K562 (cell line): ENCODE measurements at regions not wholly inside any gene's neighbourhood (a gene's known extent, or its start where the extent isn't known, plus 50 kb on each side); places are given as distances from the start of the nearest gene placed in this dataset.

Source experiments
- ATAC-seq: fragments of 200-7000 bp; cut with Tn5 transposase; 3 replicates; pipeline ENCODE4 v1.9.1; 2020; ENCODE audit warnings: moderate library complexity
- BruUV-seq: library from RNA; stranded (reverse); fragments of 400-500 nt; replicated peaks from 2 replicates; lab custom pipeline; 2021; lab: Mats Ljungman, UMichigan
- CTCF ChIA-PET: fragments of 300-600 bp; formaldehyde crosslinking; extraction: SDS; loops from one replicate; lab custom pipeline; 2021; ENCODE audit warnings: low intra/inter-chr PET ratio; lab: Yijun Ruan, JAX
- POLR2A ChIA-PET: fragments of 300-600, 350-650 bp; sonication (Branson Sonifier 250); formaldehyde crosslinking; extraction: SDS; loops from one replicate; lab custom pipeline; 2021; ENCODE audit warnings: antibody characterized with exemption, inconsistent platforms; lab: Yijun Ruan, JAX
- DNase-seq, 4 experiments: peaks; one replicate each; pipeline versions ENCODE4 v3.0.0 to v3.0.0-alpha.2; 2011 to 2018; ENCODE audit warnings: low spot score in 3 of 4, mixed read lengths in 3 of 4; ENCODE audit errors: extremely low read depth in 1 of 4
- FAIRE-seq: peaks from 2 replicates; lab custom pipeline; 2011; peaks lifted over from hg19 to GRCh38; lab: Jason Lieb, UNC
- H2AFZ ChIP-seq: 2 replicates; pipeline ENCODE4 v1.6.0; 2011; ENCODE audit warnings: low read depth, low read length, control low read depth, inconsistent platforms
- H3K27ac ChIP-seq: fragments of 200-600 bp; 3 replicates; pipeline ENCODE4 v1.8.0; 2011; ENCODE audit warnings: low read depth, mild to moderate bottlenecking, control low read depth, inconsistent platforms, low read length, moderate library complexity, mixed read lengths; ENCODE audit errors: extremely low read depth
- H3K27me3 ChIP-seq, 2 experiments: fragments of 300-600 bp in 1 of 2; 2 replicates in 1 of 2; 3 replicates in 1 of 2; pipeline versions ENCODE4 v1.6.0 to v1.8.0; 2011; ENCODE audit warnings: inconsistent platforms in 2 of 2, low read length in 2 of 2, mild to moderate bottlenecking in 1 of 2, mixed read lengths in 1 of 2, moderate library complexity in 1 of 2; ENCODE audit not compliant: control insufficient read depth in 2 of 2, insufficient read depth in 2 of 2
- H3K36me3 ChIP-seq: fragments of 300-600 bp; 3 replicates; pipeline ENCODE4 v1.8.0; 2011; ENCODE audit warnings: mild to moderate bottlenecking, low read length, inconsistent platforms; ENCODE audit not compliant: control insufficient read depth, insufficient read depth
- H3K4me1 ChIP-seq, 2 experiments: fragments of 200-600 bp in 1 of 2; replicated peaks in 1 of 2; 2 replicates in 1 of 2; 3 replicates in 1 of 2; pipeline versions ENCODE4 v1.5.1 to v1.8.0; 2011; ENCODE audit warnings: inconsistent platforms in 2 of 2, low read length in 2 of 2, mild to moderate bottlenecking in 1 of 2, mixed read lengths in 1 of 2, moderate library complexity in 1 of 2; ENCODE audit not compliant: control insufficient read depth in 2 of 2, insufficient read depth in 2 of 2
- H3K4me2 ChIP-seq: 2 replicates; pipeline ENCODE4 v1.6.1; 2011; ENCODE audit warnings: low read length, control low read depth, inconsistent platforms, mixed read lengths; ENCODE audit not compliant: insufficient read depth
- H3K4me3 ChIP-seq: fragments of 200-600 bp; sonication (generic), shearing (Covaris generic); 2 replicates; pipeline ENCODE4 v1.5.1; 2016; ENCODE audit warnings: control low read depth, inconsistent platforms
- H3K79me2 ChIP-seq: fragments of 200-600 bp; 3 replicates; pipeline ENCODE4 v1.8.0; 2011; ENCODE audit warnings: low read length, inconsistent platforms; ENCODE audit not compliant: control insufficient read depth, insufficient read depth
- H3K9ac ChIP-seq, 2 experiments: 2 replicates each; pipeline versions ENCODE4 v1.6.0 to v1.6.1; 2011; ENCODE audit warnings: low read depth in 2 of 2, low read length in 2 of 2, control low read depth in 1 of 2, inconsistent platforms in 1 of 2, mild to moderate bottlenecking in 1 of 2, mixed read lengths in 1 of 2; ENCODE audit not compliant: insufficient read depth in 1 of 2
- H3K9me1 ChIP-seq: one replicate; pipeline ENCODE4 v1.6.0; 2011; ENCODE audit warnings: inconsistent platforms, mild to moderate bottlenecking, low read length, moderate library complexity; ENCODE audit not compliant: control insufficient read depth, insufficient read depth
- H3K9me3 ChIP-seq: replicated peaks from 2 replicates; pipeline ENCODE4 v1.5.1; 2011; ENCODE audit warnings: low read depth, low read length, inconsistent platforms; ENCODE audit not compliant: control insufficient read depth, insufficient read depth
- H4K20me1 ChIP-seq: replicated peaks from 2 replicates; pipeline ENCODE4 v1.6.1; 2011; ENCODE audit warnings: low read length, inconsistent platforms, mixed read lengths; ENCODE audit not compliant: control insufficient read depth, insufficient read depth
- BDP1 ChIP-seq: IDR thresholded peaks from 3 replicates; pipeline ENCODE4 v1.6.1; 2011; ENCODE audit not compliant: insufficient read length, insufficient read depth
- NEUROD1 ChIP-seq: fragments of 150-350 bp; IDR thresholded peaks from 2 replicates; pipeline ENCODE4 v1.6.1; 2014; ENCODE audit warnings: borderline replicate concordance, low read length, low read depth; ENCODE audit not compliant: partially characterized antibody
- POLR2AphosphoS2 ChIP-seq: IDR thresholded peaks from 2 replicates; pipeline ENCODE4 v1.6.1; 2012; ENCODE audit warnings: low read length, improper control_type of control experiment
- TCF3 ChIP-seq: sonication (generic); formaldehyde crosslinking; IDR thresholded peaks from 2 replicates; pipeline ENCODE4 v1.4.0; 2020; ENCODE audit warnings: mild to moderate bottlenecking, missing genetic modification reagents
- TSHZ1 ChIP-seq: fragments of 250-450 bp; sonication (Bioruptor Pico); IDR thresholded peaks from 2 replicates; pipeline ENCODE4 v1.4.0; 2020; ENCODE audit warnings: mild to moderate bottlenecking, moderate library complexity
- ZKSCAN1 ChIP-seq: fragments of 150-350 bp; IDR thresholded peaks from 2 replicates; pipeline ENCODE4 v1.6.1; 2016; ENCODE audit warnings: low read depth, low read length
- ZNF143 ChIP-seq: sonication (generic); formaldehyde crosslinking; IDR thresholded peaks from 2 replicates; pipeline ENCODE4 v1.9.0; 2022; ENCODE audit warnings: mild to moderate bottlenecking, missing genetic modification reagents
- ZNF57 ChIP-seq: fragments of 450-650 bp; formaldehyde crosslinking; IDR thresholded peaks from 2 replicates; pipeline ENCODE4 v1.4.0; 2020; ENCODE audit warnings: mild to moderate bottlenecking, moderate library complexity
- WGBS: fragments of 100-300 bp; shearing (Covaris generic); methylation state at CpG from one replicate; pipeline ENCODE4 v1.1.6; 2016; ENCODE audit warnings: low coverage, mixed read lengths; ENCODE audit not compliant: insufficient coverage; ENCODE audit errors: missing lambda C conversion rate; 5-methylcytosine and 5-hydroxymethylcytosine counted together
- in situ Hi-C: fragments of 300-500 bp; cut with MboI; formaldehyde crosslinking; loops from 4 replicates; pipeline ENCODE4 v1.15.0; 2018; ENCODE audit warnings: inconsistent platforms, mixed read lengths
- intact Hi-C: fragments of 100-400 bp; cut with micrococcal nuclease; formaldehyde crosslinking; loops from 2 replicates; pipeline ENCODE4 v1.14.2; 2022

GRCh38 chr6:169935348-169935718, 183.9 kb downstream of the ERMARD start:
- in situ Hi-C loops (no loop called here), intact Hi-C loops (no loop called here)
- ChIA-PET POLR2A (interaction anchor here (1.1 kb wide), 1 partner anchor 41 kb away, joined by 4 read pairs; no protein-coding TSS in a partner anchor), CTCF (no interaction called here)
- Histone ChIP-seq H3K27ac (no peak overlapping the region; the same call in 2 of the 3 replicates), H3K9me1 (no peaks in the 10 kb centered on the region), H4K20me1 (peaks cover 11% of the 10 kb centered on the region; the same call in 1 of the 2 replicates), H3K4me1 (peaks cover 0 to 5% of the 10 kb centered on the region in 2 experiments; a peak in 1 of 5 replicates), H3K79me2 (no peaks in the 10 kb centered on the region), H3K36me3 (no peaks in the 10 kb centered on the region), H3K9ac (no peak overlapping the region), H3K9me3 (no peaks in the 10 kb centered on the region), H2AFZ (no peak overlapping the region), H3K4me3 (no peak overlapping the region), H3K4me2 (no peak overlapping the region), H3K27me3 (peaks cover 77 to 88% of the 10 kb centered on the region in 2 experiments)
- DNase-seq (no peak), FAIRE-seq (no peak), ATAC-seq (no peak)
- TF ChIP-seq NEUROD1 (no peak), POLR2AphosphoS2 (no peak), TSHZ1 (no peak), TCF3 (no peak), BDP1 (no peak), ZNF143 (CRISPR knock-in tag) (no peak), ZNF57 (CRISPR knock-in tag) (no peak), ZKSCAN1 (no peak)
- 1% methylated on average over 13 of the region's 14 CpGs for WGBS
- BruUV-seq: no TSS peak
